HG02938 (cell line): ENCODE measurements at regions not wholly inside any gene's neighbourhood (a gene's known extent, or its start where the extent isn't known, plus 50 kb on each side); places are given as distances from the start of the nearest gene placed in this dataset.
"Not testable (repeated sequence)": the region's sequence is repeated elsewhere in the genome, so short reads cannot be mapped to it uniquely, and the experiment has no call there.

Experiments used
- ATAC-seq: cut with Tn5 transposase; IDR thresholded peaks from one replicate; pipeline ENCODE4 v1.9.1; 2021; ENCODE audit warnings: mild to moderate bottlenecking, moderate library complexity; ENCODE audit not compliant: unreplicated experiment

DNA sequence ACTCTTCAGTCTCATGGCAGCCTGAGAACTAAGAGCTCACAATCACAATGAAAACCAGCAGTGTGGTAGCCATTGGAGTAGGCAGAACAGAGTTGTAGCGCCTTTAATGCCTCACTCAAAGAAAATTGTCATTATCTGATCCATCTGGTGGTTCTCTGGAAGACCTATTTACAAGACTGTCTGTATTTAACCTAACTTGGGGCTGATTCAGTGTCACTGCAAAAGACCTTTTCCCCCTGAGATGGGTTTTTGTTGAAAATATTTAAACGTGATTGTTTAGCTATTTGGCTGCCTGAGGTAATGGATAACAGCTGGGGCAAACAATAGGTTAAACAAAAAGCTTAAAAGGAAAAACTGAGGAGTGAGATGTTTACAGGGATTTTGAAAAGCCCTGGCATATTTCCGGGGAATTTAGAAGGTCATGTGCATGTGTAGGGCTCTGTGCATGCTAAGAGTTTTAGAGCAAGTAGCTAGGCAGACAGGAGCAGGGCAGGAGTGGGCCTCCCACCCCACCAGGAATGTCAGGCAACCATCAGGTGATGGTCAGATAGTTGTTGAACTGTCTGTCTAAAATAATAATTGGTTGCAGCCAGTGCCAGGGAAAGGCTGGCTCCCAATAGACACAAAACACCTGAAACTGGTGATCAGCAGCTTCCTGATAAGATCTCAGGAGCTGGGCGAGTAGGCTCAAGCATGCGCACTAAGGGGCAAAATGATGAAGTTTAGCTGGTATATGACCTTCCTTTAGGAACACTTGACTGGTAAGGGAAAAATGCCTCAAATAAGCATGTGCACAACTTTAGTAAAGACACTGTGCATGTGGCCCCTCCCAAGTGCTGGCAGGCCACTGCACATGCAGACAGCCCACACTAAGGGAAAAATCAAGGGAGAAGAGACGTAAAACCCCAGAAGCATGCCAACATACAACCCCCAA is 70.8 kb upstream of the AKIRIN2 start:
- no peak for ATAC-seq

DNA sequence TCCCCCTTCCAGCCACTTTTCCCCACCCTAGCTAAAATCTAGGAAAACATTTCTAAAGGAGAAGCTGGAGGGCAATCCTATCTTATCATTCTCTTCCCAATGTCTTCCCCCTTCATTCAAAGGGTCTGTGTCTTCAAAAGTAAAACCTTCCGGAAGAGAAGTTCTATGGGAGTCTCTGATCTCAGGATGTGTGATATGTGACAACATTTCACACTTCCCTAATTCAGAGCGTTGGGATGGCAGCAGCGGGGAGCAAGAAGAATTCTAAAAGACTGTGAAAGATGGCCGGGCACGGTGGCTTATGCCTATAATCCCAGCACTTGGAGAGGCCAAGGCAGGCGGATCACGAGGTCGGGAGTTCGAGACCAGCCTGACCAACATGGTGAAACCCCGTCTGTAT is 65.4 kb upstream of the AKIRIN2 start:
- ATAC-seq: no peak

DNA sequence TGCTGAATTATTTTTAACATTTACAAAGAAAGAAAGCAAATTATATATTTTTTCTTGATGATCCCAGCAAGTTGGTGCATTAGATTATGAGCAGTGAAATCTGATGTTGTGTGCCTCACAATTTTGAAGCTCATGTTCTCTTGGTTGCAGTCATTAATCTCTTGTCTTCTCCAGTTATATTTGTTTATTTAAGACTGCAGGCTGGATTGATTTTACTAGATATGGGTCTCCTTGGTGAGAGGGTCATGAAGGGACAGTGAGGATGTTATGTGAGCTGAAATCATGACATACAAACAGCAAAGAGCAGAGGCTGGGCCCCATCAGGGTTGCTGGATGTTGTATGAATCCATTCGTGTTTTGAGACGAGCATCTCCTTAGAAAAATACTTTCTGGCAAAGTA is 64.2 kb upstream of the AKIRIN2 start:
- no peak for ATAC-seq

DNA sequence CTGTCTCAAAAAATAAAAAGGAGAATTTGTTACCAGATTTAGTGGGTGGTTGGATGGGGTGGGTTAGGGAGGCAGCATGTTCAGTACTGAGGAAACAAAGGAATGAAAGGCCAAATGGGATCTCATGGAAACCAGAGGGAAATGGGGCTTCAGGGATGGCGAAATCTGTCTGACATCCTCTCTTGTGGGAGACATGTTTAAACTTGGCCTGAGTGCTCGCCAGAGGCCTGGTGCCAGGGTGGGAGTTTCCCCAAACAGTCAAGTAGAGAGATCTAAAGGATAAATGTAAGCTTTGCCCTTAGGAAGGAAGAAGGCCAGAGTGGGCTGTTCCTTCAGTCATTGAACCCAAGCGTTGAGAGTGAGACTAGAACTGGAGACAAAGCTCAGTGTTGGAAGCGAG is 61.9 kb upstream of the AKIRIN2 start:
- ATAC-seq: no peak

DNA sequence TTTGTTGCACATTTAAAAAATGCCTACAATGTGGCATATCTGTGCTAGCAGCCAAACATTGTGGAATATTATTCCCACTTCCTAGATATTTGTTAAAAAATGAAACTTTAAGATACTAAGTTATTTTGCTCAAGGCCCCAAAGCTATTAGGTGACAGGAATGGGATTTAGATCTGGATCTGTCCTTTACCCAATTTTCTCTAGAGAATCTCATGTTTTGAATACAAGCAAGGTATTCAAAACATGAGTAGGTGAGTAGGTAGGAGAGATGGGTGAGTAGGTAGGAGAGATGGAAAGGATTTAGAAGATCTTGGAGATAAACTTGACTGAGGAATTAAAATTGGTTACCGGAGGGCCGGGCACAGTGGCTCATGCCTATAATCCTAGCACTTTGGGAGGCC is 61.2 kb upstream of the AKIRIN2 start:
- no peak for ATAC-seq

DNA sequence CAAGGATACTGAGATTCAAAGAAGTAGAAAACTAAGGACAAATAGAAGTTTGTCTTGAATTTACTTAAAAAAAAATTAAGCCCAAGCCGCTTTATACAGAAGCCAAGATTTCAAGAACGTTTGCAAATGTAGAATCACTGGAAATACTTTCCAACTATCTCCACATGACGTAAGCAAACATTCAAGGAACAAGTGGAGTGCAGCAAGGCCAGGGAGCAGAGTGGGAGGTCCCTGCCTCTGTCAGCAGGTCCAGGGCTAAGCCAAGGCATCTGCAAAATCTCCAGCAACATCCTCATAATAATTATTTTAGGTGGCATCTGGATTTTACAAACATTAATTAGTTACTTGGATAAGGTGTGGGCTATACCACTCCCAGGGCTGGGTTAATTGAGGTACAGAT is 60.1 kb upstream of the AKIRIN2 start:
- no peak for ATAC-seq

DNA sequence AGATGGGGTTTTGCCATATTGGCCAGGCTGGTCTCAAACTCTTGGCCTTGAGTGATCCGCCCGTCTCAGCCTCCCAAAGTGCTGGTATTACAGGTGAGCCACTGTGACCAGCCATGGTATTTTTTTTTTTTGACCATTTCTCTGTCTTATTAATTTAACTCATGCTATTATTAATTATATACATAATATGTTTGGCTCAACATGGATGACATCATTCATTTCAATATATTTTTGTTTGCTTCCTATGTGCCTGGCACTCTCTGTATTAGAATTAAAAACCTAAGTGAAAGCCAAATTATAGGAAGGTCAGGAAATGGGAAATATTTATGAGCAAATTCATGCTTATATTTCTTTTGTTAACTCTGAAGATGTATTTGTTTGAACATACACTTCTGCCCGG is 55.8 kb upstream of the AKIRIN2 start:
- ATAC-seq: no peak

DNA sequence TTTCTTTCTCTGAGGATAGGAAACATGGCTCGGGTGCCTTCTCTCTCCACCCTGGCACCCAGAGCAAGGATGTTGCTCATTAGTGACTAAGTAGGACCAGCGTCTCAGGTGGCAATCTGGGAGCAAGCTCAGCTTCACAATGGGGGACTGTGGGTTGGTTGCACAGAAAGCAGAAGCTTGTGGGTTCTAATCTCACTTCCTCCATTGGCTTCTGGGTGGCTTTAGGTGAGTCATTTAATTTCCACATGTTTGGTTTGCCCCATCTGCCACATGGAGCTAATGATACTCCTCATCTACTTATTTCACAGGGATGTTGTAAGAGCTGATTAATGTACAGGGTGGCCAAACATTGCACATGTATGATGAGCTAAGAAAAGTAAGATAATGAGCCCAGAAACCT is 54.8 kb upstream of the AKIRIN2 start:
- ATAC-seq: peak; percentile 97

DNA sequence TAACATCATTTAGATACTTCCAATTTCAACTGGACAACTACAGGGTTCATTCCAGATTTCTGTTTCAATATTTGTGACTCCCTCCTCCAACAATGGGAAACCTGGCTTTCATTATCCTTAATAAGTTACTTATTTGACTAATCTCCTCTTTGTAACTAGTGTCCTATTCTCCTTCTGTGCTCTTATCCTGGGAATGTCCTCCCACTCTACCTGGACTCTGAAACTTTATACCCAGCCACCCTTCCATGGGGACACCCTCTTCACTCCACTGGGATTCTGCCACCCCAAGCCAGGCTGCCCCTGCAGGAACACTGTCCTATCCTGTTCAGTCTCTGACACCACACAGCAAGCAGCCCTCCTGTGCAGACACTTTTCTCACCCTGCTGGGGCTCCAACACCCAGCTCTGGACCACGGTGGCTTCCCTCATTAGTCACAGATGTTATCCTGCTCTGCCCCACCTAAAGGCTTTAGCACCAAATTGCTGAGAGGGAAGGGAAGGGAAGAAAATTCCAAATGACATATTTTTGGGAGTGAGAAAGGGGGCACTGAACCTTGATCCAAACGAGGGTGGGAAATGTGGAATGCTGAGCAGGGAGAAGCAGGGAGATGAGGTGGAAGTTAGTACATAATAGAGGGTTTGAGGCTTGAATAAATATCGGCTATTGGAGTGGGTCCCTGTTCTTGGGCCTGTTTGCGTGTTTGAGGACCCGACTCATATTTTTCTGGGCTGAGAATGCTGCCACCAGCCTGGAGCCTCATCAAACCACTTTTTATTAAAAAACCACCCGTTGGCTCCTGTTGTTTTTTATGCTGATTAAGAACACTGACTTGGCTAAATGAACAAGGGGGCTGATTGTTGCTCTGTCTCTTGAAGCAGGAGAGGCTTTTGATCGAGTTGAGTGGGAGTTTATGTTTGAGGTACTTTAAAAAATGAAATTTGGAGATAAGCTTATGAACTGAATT is 54.0 kb upstream of the AKIRIN2 start:
- no peak for ATAC-seq

DNA sequence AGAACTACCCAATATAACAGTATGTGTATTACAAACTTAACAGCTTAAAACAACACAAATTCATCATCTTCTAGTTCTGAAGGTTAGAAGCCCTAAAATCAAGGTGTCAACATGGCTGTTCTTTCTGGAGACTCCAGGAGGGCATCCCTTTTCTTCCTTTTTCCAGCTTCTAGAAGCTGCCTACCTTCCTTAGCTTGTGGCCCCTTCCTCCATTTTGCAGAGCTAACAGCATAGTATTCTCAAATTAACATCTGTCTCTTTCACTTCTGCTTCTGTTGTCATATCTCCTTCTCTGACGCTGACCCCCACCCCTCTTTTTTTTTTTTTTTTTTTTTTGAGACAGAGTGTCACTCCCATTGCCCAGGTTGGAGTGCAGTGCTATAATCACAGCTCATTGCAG is 52.8 kb upstream of the AKIRIN2 start:
- no peak for ATAC-seq

DNA sequence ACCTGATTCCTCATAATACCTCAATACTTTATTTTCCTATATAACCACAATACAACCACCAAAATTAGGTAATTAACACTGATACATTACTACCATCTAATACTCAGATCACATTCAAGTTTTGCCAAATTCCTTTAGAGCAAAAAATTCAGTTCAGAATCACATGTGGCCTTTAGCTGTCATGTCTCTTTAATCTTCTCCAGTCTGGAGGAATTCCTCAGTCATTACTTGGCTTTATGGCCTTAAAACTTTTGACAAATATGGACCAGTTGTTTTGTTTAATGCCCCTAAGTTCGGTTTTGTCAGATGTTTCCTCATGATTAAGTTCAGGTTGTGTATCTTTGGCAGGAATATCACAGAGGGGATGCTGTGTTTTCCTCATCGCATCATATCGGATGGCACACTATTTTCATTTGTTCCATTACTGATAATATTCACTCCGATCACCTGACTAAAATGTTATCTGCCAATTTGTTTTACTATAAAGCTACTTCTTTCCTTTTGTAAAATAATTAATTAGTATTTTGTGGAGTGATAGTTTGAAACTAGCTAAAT is 51.2 kb upstream of the AKIRIN2 start:
- no peak for ATAC-seq

DNA sequence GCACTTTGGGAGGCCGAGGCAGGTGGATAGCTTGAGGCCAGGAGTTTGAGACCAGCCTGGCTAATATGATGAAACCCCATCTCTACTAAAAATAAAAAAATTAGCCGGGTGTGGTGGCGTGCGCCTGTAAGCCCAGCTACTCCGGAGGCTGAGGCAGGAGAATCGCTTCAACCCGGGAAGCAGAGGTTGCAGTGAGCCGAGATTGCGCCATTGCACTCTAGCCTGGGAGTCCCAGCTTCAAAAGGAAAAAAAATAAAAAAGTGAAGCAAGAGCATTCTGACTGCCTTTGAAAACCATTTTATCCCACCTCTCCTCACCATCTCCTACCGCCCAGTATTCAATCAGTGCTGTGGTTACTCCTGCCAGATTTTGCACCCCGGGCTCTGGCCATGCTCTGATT is 50.5 kb upstream of the AKIRIN2 start:
- not testable (repeated sequence) for ATAC-seq
